PC-3 (cell line): ENCODE measurements at regions not wholly inside any gene's neighbourhood (a gene's known extent, or its start where the extent isn't known, plus 50 kb on each side); places are given as distances from the start of the nearest gene placed in this dataset.

Experiments
- ATAC-seq: fragments of 200-7000 bp; cut with Tn5 transposase; 2 replicates; pipeline ENCODE4 v1.9.1; 2020; ENCODE audit warnings: mild to moderate bottlenecking, moderate library complexity
- BruUV-seq: library from RNA; stranded (reverse); fragments of 400-500 nt; replicated peaks from 2 replicates; lab custom pipeline; 2021; lab: Mats Ljungman, UMichigan
- CTCF ChIA-PET: fragments of 300-600 bp; sonication (Branson Sonifier 250); formaldehyde crosslinking; loops from one replicate; lab custom pipeline; 2022; ENCODE audit warnings: antibody characterized with exemption; lab: Charles Lee
- POLR2A ChIA-PET: fragments of 300-600 bp; sonication (Branson Sonifier 250); formaldehyde crosslinking; loops from one replicate; lab custom pipeline; 2022; ENCODE audit warnings: antibody characterized with exemption; ENCODE audit not compliant: unreplicated experiment; lab: Charles Lee
- DNase-seq: peaks from one replicate; pipeline ENCODE4 v3.0.0-alpha.2; 2015
- H2AFZ ChIP-seq: fragments of 300-600 bp; sonication (generic); 2 replicates; pipeline ENCODE4 v1.6.0; 2016; ENCODE audit warnings: antibody characterized with exemption, low read length
- H3F3A ChIP-seq: fragments of 300-600 bp; sonication (generic); one replicate; pipeline ENCODE4 v1.6.0; 2017; ENCODE audit warnings: antibody characterized with exemption, low read length, control low read depth, mild to moderate bottlenecking; ENCODE audit not compliant: unreplicated experiment
- H3K27ac ChIP-seq: fragments of 300-600 bp; sonication (generic); 2 replicates; pipeline ENCODE4 v1.5.1; 2016; ENCODE audit warnings: mild to moderate bottlenecking, low read length
- H3K27me3 ChIP-seq: fragments of 300-600 bp; sonication (generic); 2 replicates; pipeline ENCODE4 v1.6.1; 2016; ENCODE audit warnings: low read length, mixed read lengths
- H3K36me3 ChIP-seq: fragments of 300-600 bp; sonication (generic); 2 replicates; pipeline ENCODE4 v1.6.1; 2016; ENCODE audit warnings: low read depth, mixed run types, low read length, mixed read lengths
- H3K4me1 ChIP-seq: fragments of 300-600 bp; sonication (generic); 2 replicates; pipeline ENCODE4 v1.5.1; 2016; ENCODE audit warnings: low read length; ENCODE audit not compliant: insufficient read depth
- H3K4me2 ChIP-seq: fragments of 300-600 bp; sonication (generic); 2 replicates; pipeline ENCODE4 v1.6.0; 2016; ENCODE audit warnings: low read length
- H3K4me3 ChIP-seq: fragments of 300-600 bp; sonication (generic); 2 replicates; pipeline ENCODE4 v1.5.1; 2016; ENCODE audit warnings: mild to moderate bottlenecking, low read length, mixed read lengths
- H3K79me2 ChIP-seq: fragments of 300-600 bp; sonication (generic); 2 replicates; pipeline ENCODE4 v1.6.1; 2017; ENCODE audit warnings: low read length, mixed read lengths
- H3K9ac ChIP-seq: fragments of 300-600 bp; sonication (generic); 2 replicates; pipeline ENCODE4 v1.6.0; 2016; ENCODE audit warnings: mild to moderate bottlenecking, low read length
- H3K9me2 ChIP-seq: fragments of 300-600 bp; sonication (generic); replicated peaks from 2 replicates; pipeline ENCODE4 v1.6.1; 2016; ENCODE audit warnings: mixed run types, low read length, mixed read lengths
- H3K9me3 ChIP-seq: fragments of 300-600 bp; sonication (generic); 2 replicates; pipeline ENCODE4 v1.6.1; 2016; ENCODE audit warnings: low read length, mixed read lengths
- H4K20me1 ChIP-seq: fragments of 300-600 bp; sonication (generic); 2 replicates; pipeline ENCODE4 v1.6.1; 2016; ENCODE audit warnings: low read length, mixed read lengths
- EZH2 ChIP-seq: fragments of 300-600 bp; sonication (generic); IDR thresholded peaks from one replicate; pipeline ENCODE4 v1.6.1; 2017; ENCODE audit warnings: antibody characterized with exemption, mild to moderate bottlenecking, low read length; ENCODE audit not compliant: unreplicated experiment
- EZH2phosphoT487 ChIP-seq: fragments of 300-600 bp; sonication (generic); IDR thresholded peaks from 2 replicates; pipeline ENCODE4 v1.6.1; 2018; ENCODE audit warnings: mild to moderate bottlenecking, antibody characterized with exemption, low read length, borderline replicate concordance
- intact Hi-C: fragments of 100-400 bp; cut with micrococcal nuclease; formaldehyde crosslinking; loops from 2 replicates; pipeline ENCODE4 v1.9.0; 2023
- TF ChIP-seq, protein P1 (sequence below): fragments of 300-600 bp; sonication (generic); conservative IDR thresholded peaks from 2 replicates; pipeline ENCODE4 v1.5.1; 2017; ENCODE audit warnings: antibody characterized with exemption, low read depth, mild to moderate bottlenecking, low read length

DNA sequence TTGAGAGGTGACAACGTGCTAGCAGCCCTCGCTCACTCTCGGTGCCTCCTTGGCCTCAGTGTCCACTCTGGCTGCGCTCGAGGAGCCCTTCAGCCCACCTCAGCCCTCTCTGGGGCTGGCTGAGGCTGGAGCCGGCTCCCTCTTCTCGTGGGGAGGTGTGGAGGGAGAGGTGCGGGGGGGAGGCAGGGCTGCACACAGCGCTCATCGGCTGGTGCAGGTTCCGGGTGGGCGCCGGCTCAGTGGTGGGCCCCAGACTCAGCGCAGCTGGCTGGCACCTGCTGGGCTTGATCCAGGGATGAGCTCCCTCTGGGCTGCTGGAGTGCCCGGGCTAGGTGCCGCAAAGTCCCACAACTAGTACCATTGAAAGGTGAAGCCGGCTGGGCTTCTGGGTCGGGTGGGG is 957.8 kb upstream of the GJE1 start:
- H4K20me1 ChIP-seq = no peaks in the 10 kb centered on the region
- no peaks in the 10 kb centered on the region for H3F3A ChIP-seq
- POLR2A ChIA-PET = no interaction called here
- BruUV-seq = no TSS peak
- H3K4me3 ChIP-seq = no peak overlapping the region
- CTCF ChIA-PET = no interaction called here
- H3K36me3 ChIP-seq = no peaks in the 10 kb centered on the region
- H3K27ac ChIP-seq = no peak overlapping the region
- H3K9me2 ChIP-seq = no peaks in the 10 kb centered on the region
- H3K27me3 ChIP-seq = no peaks in the 10 kb centered on the region
- DNase-seq (no peak), ATAC-seq (no peak)
- intact Hi-C loops = no loop called here
- H2AFZ ChIP-seq = no peak overlapping the region
- TF ChIP-seq, protein P1, sequence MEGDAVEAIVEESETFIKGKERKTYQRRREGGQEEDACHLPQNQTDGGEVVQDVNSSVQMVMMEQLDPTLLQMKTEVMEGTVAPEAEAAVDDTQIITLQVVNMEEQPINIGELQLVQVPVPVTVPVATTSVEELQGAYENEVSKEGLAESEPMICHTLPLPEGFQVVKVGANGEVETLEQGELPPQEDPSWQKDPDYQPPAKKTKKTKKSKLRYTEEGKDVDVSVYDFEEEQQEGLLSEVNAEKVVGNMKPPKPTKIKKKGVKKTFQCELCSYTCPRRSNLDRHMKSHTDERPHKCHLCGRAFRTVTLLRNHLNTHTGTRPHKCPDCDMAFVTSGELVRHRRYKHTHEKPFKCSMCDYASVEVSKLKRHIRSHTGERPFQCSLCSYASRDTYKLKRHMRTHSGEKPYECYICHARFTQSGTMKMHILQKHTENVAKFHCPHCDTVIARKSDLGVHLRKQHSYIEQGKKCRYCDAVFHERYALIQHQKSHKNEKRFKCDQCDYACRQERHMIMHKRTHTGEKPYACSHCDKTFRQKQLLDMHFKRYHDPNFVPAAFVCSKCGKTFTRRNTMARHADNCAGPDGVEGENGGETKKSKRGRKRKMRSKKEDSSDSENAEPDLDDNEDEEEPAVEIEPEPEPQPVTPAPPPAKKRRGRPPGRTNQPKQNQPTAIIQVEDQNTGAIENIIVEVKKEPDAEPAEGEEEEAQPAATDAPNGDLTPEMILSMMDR = no peak
- TF ChIP-seq EZH2 = no peak
- no peak for TF ChIP-seq EZH2phosphoT487
- H3K79me2 ChIP-seq = no peaks in the 10 kb centered on the region
- no peak overlapping the region for H3K4me2 ChIP-seq
- no peaks in the 10 kb centered on the region for H3K9me3 ChIP-seq
- no peak overlapping the region for H3K9ac ChIP-seq
- no peaks in the 10 kb centered on the region for H3K4me1 ChIP-seq

DNA sequence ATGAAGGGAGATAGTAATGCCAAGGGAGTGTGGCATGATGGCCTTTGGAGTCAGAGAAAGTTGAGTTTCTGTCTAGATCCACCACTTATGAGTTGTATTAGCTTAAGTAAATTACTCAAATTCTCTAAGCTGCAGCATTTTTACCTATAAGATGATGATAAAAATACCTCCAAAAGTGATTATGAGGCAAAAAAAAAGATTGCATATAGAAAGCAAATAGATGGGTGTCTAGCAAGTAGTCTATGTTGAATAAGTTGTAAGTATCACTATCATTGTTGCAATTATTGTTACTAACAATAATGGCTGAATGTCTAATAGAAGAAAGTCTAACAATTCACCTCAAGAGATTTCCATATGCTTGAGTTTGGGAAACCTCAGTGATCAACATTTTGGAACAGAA is 959.2 kb upstream of the GJE1 start:
- CTCF ChIA-PET = no interaction called here
- H3K27me3 ChIP-seq = no peaks in the 10 kb centered on the region
- no peak overlapping the region for H3K4me3 ChIP-seq
- H3K27ac ChIP-seq = no peak overlapping the region
- no TSS peak for BruUV-seq
- ATAC-seq = no peak
- H2AFZ ChIP-seq = no peak overlapping the region
- H3K4me1 ChIP-seq = no peaks in the 10 kb centered on the region
- no peak overlapping the region for H3K9ac ChIP-seq
- no peaks in the 10 kb centered on the region for H4K20me1 ChIP-seq
- no peaks in the 10 kb centered on the region for H3K79me2 ChIP-seq
- no peaks in the 10 kb centered on the region for H3F3A ChIP-seq
- no peaks in the 10 kb centered on the region for H3K9me3 ChIP-seq
- POLR2A ChIA-PET = no interaction called here
- no peak for DNase-seq
- no peak overlapping the region for H3K4me2 ChIP-seq
- intact Hi-C loops = no loop called here
- TF ChIP-seq EZH2phosphoT487 (no peak), EZH2 (no peak)
- TF ChIP-seq, protein P1 = no peak
- no peaks in the 10 kb centered on the region for H3K36me3 ChIP-seq
- no peaks in the 10 kb centered on the region for H3K9me2 ChIP-seq

DNA sequence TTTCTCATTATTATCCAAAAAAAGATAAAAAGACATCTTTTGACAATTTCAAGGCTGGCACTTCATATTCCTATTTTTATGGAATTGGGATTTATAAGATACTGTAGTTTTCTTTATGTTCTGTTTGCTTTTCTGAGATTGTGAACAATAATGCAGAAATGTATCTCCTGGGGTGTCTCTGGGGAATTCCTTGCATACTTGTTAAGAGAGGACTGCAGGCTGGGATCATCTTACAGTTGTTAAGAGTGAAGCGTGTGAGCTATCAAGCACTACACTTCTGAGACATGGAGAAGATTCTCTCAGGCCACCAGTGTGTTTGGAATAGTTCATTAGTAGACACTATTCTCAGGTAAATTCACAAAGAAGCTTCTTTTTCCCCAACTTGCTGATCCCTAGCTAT is 963.3 kb upstream of the GJE1 start:
- Histone ChIP-seq H3K27ac (no peak overlapping the region), H3K4me3 (no peak overlapping the region), H3K9me2 (no peaks in the 10 kb centered on the region), H3F3A (no peaks in the 10 kb centered on the region), H3K4me1 (no peaks in the 10 kb centered on the region), H3K9me3 (no peaks in the 10 kb centered on the region), H2AFZ (no peak overlapping the region), H3K4me2 (no peak overlapping the region), H4K20me1 (no peaks in the 10 kb centered on the region), H3K9ac (no peak overlapping the region), H3K36me3 (no peaks in the 10 kb centered on the region), H3K27me3 (no peaks in the 10 kb centered on the region), H3K79me2 (no peaks in the 10 kb centered on the region)
- no peak for TF ChIP-seq EZH2
- TF ChIP-seq, protein P1 = no peak
- no peak for TF ChIP-seq EZH2phosphoT487
- POLR2A ChIA-PET = no interaction called here
- ATAC-seq = no peak
- BruUV-seq = no TSS peak
- intact Hi-C loops = no loop called here
- CTCF ChIA-PET = no interaction called here
- DNase-seq = no peak
